ENCODE measurements at regions not wholly inside any gene's neighbourhood (a gene's known extent, or its start where the extent isn't known, plus 50 kb on each side); places are given as distances from the start of the nearest gene placed in this dataset.

DNA sequence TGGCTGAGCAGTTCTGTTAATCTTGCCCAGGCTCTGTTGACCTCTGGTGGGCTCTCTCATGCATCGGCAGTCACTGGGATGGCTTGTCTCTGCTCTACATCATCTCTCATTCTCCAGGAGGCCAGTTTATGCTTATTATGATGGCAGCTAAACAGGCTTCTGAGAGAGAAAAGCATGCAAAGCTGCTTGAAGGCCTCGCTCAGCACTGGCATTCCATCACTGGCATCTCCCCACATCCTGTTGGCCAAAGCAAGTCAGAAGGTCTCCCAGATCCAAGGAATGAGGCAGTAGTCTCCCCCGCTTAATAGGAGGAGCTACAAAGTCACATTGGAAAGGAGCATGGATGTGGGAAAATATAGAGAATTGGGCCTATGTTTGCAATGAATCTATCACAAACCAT is 212.6 kb downstream of the ZNF621 start:
- H3K4me3 ChIP-seq (ENCODE audit: low read depth in 1 of 2, low read length in 2 of 2), result no peak overlapping the region
- no peak for ATAC-seq (ENCODE audit: insufficient read depth, low read depth)
- no peak for DNase-seq
- no peaks in the 10 kb centered on the region for H3K4me1 ChIP-seq (ENCODE audit: insufficient read depth, low read length)
- H3K9ac ChIP-seq (ENCODE audit: low read depth, low read length), result no peak overlapping the region
- peaks cover 10% of the 10 kb centered on the region for H3K27me3 ChIP-seq (ENCODE audit: insufficient read depth, low read length, poor library complexity)
- TF ChIP-seq EZH2 (IDR thresholded peaks at IDR 0.05; ENCODE audit: borderline replicate concordance, low read depth, low read length, severe bottlenecking), result no peak
- TF ChIP-seq, protein P1, sequence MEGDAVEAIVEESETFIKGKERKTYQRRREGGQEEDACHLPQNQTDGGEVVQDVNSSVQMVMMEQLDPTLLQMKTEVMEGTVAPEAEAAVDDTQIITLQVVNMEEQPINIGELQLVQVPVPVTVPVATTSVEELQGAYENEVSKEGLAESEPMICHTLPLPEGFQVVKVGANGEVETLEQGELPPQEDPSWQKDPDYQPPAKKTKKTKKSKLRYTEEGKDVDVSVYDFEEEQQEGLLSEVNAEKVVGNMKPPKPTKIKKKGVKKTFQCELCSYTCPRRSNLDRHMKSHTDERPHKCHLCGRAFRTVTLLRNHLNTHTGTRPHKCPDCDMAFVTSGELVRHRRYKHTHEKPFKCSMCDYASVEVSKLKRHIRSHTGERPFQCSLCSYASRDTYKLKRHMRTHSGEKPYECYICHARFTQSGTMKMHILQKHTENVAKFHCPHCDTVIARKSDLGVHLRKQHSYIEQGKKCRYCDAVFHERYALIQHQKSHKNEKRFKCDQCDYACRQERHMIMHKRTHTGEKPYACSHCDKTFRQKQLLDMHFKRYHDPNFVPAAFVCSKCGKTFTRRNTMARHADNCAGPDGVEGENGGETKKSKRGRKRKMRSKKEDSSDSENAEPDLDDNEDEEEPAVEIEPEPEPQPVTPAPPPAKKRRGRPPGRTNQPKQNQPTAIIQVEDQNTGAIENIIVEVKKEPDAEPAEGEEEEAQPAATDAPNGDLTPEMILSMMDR (IDR thresholded peaks at IDR 0.05; ENCODE audit: borderline replicate concordance, extremely low read depth, low read length, poor library complexity, severe bottlenecking), result no peak
- no peaks in the 10 kb centered on the region for H4K20me1 ChIP-seq (ENCODE audit: insufficient read depth, low read length)
- no peaks in the 10 kb centered on the region for H3K36me3 ChIP-seq (ENCODE audit: insufficient read depth, low read length)
- H3K27ac ChIP-seq (ENCODE audit: low read length), result no peak overlapping the region
- no peak overlapping the region for H2AFZ ChIP-seq (ENCODE audit: low read depth, low read length)
- no peaks in the 10 kb centered on the region for H3K9me3 ChIP-seq (ENCODE audit: insufficient read depth, low read length, severe bottlenecking)
- H3K79me2 ChIP-seq (ENCODE audit: insufficient read depth, low read length), result no peaks in the 10 kb centered on the region
- no peak overlapping the region for H3K4me2 ChIP-seq (ENCODE audit: insufficient read depth, low read length)

DNA sequence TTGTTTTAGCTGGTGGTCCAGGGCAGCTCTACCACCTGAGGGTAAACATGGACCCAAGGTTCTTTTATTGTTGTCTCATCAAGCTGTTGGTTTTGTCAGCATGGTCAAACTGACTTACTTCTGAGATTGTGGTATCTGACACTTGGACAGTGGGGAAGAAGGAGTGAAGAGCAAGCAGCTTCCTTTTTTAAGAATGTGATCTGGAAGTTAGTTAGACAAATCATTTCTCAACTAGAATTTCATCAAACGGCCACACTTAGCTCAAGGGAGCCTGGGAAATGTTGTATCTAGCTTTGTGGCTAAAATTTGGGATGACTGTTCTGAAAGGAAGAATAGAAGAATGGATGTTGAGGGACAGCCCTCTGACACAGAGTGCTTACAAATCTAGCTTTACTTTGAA is 215.2 kb downstream of the ZNF621 start:
- H3K9ac ChIP-seq (ENCODE audit: low read depth, low read length), result no peak overlapping the region
- H4K20me1 ChIP-seq (ENCODE audit: insufficient read depth, low read length), result no peaks in the 10 kb centered on the region
- H3K9me3 ChIP-seq (ENCODE audit: insufficient read depth, low read length, severe bottlenecking), result no peaks in the 10 kb centered on the region
- no peaks in the 10 kb centered on the region for H3K4me1 ChIP-seq (ENCODE audit: insufficient read depth, low read length)
- no peak overlapping the region for H3K4me2 ChIP-seq (ENCODE audit: insufficient read depth, low read length)
- H3K79me2 ChIP-seq (ENCODE audit: insufficient read depth, low read length), result no peaks in the 10 kb centered on the region
- TF ChIP-seq EZH2 (IDR thresholded peaks at IDR 0.05; ENCODE audit: borderline replicate concordance, low read depth, low read length, severe bottlenecking), result no peak
- TF ChIP-seq, protein P1 (IDR thresholded peaks at IDR 0.05; ENCODE audit: borderline replicate concordance, extremely low read depth, low read length, poor library complexity, severe bottlenecking), result no peak
- ATAC-seq (ENCODE audit: insufficient read depth, low read depth), result no peak
- DNase-seq, result no peak
- no peak overlapping the region for H2AFZ ChIP-seq (ENCODE audit: low read depth, low read length)
- H3K27ac ChIP-seq (ENCODE audit: low read length), result no peak overlapping the region
- H3K36me3 ChIP-seq (ENCODE audit: insufficient read depth, low read length), result no peaks in the 10 kb centered on the region
- H3K4me3 ChIP-seq (ENCODE audit: low read depth in 1 of 2, low read length in 2 of 2), result no peak overlapping the region
- H3K27me3 ChIP-seq (ENCODE audit: insufficient read depth, low read length, poor library complexity), result peaks cover 10% of the 10 kb centered on the region

DNA sequence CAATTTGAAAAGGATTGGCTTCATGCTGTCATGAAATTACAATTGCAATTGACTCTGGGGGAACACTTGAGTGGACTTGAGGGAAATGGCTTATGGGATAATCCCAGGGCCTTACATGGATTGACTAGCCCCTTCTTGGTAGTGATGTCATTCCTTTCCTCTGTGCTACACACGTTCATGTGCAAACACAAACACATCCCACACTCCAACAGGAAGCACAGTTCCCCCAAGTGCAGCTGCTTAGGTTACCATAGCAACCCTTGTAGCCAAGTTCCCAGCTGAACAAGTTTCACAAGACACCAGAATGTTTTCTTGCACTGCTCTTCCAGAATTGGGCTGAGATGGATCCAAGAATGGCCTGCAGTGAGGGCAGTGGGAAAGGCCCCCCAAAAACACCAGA is 217.0 kb downstream of the ZNF621 start:
- Histone ChIP-seq H3K27me3 (ENCODE audit: insufficient read depth, low read length, poor library complexity) (peaks cover 11% of the 10 kb centered on the region), H3K36me3 (ENCODE audit: insufficient read depth, low read length) (no peaks in the 10 kb centered on the region), H3K4me1 (ENCODE audit: insufficient read depth, low read length) (no peaks in the 10 kb centered on the region), H3K9ac (ENCODE audit: low read depth, low read length) (no peak overlapping the region), H3K9me3 (ENCODE audit: insufficient read depth, low read length, severe bottlenecking) (no peaks in the 10 kb centered on the region), H2AFZ (ENCODE audit: low read depth, low read length) (no peak overlapping the region), H3K4me3 (ENCODE audit: low read depth in 1 of 2, low read length in 2 of 2) (no peak overlapping the region), H3K79me2 (ENCODE audit: insufficient read depth, low read length) (no peaks in the 10 kb centered on the region), H4K20me1 (ENCODE audit: insufficient read depth, low read length) (no peaks in the 10 kb centered on the region), H3K27ac (ENCODE audit: low read length) (no peak overlapping the region), H3K4me2 (ENCODE audit: insufficient read depth, low read length) (no peak overlapping the region)
- no peak for TF ChIP-seq EZH2 (IDR thresholded peaks at IDR 0.05; ENCODE audit: borderline replicate concordance, low read depth, low read length, severe bottlenecking)
- TF ChIP-seq, protein P1 (IDR thresholded peaks at IDR 0.05; ENCODE audit: borderline replicate concordance, extremely low read depth, low read length, poor library complexity, severe bottlenecking), result no peak
- DNase-seq (no peak), ATAC-seq (ENCODE audit: insufficient read depth, low read depth) (no peak)

All from DND-41 (cell line).